ENCODE measurements at regions not wholly inside any gene's neighbourhood (a gene's known extent, or its start where the extent isn't known, plus 50 kb on each side); places are given as distances from the start of the nearest gene placed in this dataset.

DNA sequence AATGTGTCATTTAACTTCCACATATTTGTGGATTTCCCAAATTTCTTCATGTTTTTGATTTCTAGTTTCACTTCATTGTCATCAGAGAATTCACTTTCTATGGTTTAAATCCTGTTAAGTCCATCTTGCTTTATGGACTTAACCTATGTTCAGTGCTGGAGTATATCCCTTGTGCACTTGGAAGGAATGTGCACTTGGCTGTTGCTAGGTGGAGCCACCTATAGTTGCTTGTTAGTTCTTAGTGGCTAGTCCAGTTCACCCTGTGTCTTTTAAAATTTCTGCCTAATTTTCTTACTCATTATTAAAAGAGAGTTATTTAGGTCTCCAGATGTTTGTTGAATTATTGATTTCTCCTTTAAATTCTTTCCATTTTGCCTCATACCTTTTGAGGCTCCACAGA, 1472.5 kb upstream of the CDH6 start:
- no peaks in the 10 kb centered on the region for H3K36me3 Mint-ChIP-seq (ENCODE audit: insufficient read depth in 1 of 3, low read depth in 3 of 3)
- no peaks in the 10 kb centered on the region for H3K4me1 Mint-ChIP-seq
- H3K27me3 Mint-ChIP-seq (ENCODE audit: low read depth), result no peaks in the 10 kb centered on the region
- Histone ChIP-seq H3K23ac (ENCODE audit: insufficient read length, low read depth, low read length) (no peak overlapping the region), H3K79me2 (ENCODE audit: insufficient read depth, low read length) (no peaks in the 10 kb centered on the region), H4K20me1 (ENCODE audit: control insufficient read depth, insufficient read depth, insufficient read length) (no peaks in the 10 kb centered on the region), H2AFZ (ENCODE audit: low read length) (no peak overlapping the region), H3T11ph (ENCODE audit: low read length) (no peak overlapping the region), H3K27me3 (ENCODE audit: insufficient read depth, low read length) (no peaks in the 10 kb centered on the region), H3K23me2 (ENCODE audit: insufficient read length, low read depth, low read length, poor library complexity, severe bottlenecking) (no peaks in the 10 kb centered on the region), H2AK5ac (ENCODE audit: insufficient read length, low read length) (no peak overlapping the region), H3K14ac (ENCODE audit: insufficient read depth, low read length) (no peak overlapping the region), H3K4me1 (ENCODE audit: insufficient read depth, low read length) (no peaks in the 10 kb centered on the region), H3K18ac (ENCODE audit: insufficient read length, low read depth, low read length) (no peak overlapping the region), H3K56ac (ENCODE audit: insufficient read length, low read depth, low read length) (no peak overlapping the region), H2BK12ac (ENCODE audit: insufficient read length, low read depth, low read length) (no peak overlapping the region), H3K27ac (ENCODE audit: insufficient read length, low read depth, low read length) (no peak overlapping the region), H2BK5ac (ENCODE audit: insufficient read length, low read length) (no peak overlapping the region), H3K79me1 (ENCODE audit: insufficient read depth, low read depth, low read length, poor library complexity, severe bottlenecking) (no peaks in the 10 kb centered on the region), H3K9me3 (ENCODE audit: control insufficient read depth, low read depth, low read length) (no peaks in the 10 kb centered on the region), H3K4ac (ENCODE audit: low read depth, low read length) (no peak overlapping the region), H3K9ac (ENCODE audit: extremely low read depth, insufficient read length, low read length) (no peak overlapping the region), H4K91ac (ENCODE audit: insufficient read length, low read depth, low read length) (no peak overlapping the region), H3K4me2 (ENCODE audit: insufficient read depth, insufficient read length, low read length) (no peak overlapping the region), H2BK120ac (ENCODE audit: low read depth, low read length, poor library complexity, severe bottlenecking) (no peak overlapping the region), H4K8ac (replicated peaks; ENCODE audit: insufficient read length, low read depth, low read length) (no peak overlapping the region), H2BK20ac (ENCODE audit: low read depth, low read length, poor library complexity, severe bottlenecking) (no peak overlapping the region), H4K5ac (ENCODE audit: insufficient read length, low read depth, low read length) (no peak overlapping the region), H2BK15ac (ENCODE audit: low read depth, low read length) (no peak overlapping the region)
- no peak overlapping the region for H3K27ac Mint-ChIP-seq
- no peak overlapping the region for H3K4me3 Mint-ChIP-seq
- no peaks in the 10 kb centered on the region for H3K9me3 Mint-ChIP-seq
- no peak for DNase-seq
- 0 out of 3 replicates have a peak, but pooled peaks have one; percentile 20 for TF ChIP-seq CTCF (conservative IDR thresholded peaks at IDR 0.05)

All from H9 (cell line).